GM23338 (cell line): ENCODE measurements at regions not wholly inside any gene's neighbourhood (a gene's known extent, or its start where the extent isn't known, plus 50 kb on each side); places are given as distances from the start of the nearest gene placed in this dataset.

Experiments
- CREB1 ChIP-seq: fragments of 250-450 bp; sonication (Bioruptor Pico); IDR thresholded peaks from 2 replicates; pipeline ENCODE4 v1.5.0; 2020; ENCODE audit warnings: low read depth, mild to moderate bottlenecking, moderate library complexity
- CTCF ChIP-seq, 2 experiments: fragments of 200-600 bp in 1 of 2; sonication (generic) in 1 of 2; conservative IDR thresholded peaks; 2 replicates each; pipeline versions ENCODE4 v1.5.1 to v1.6.1; 2016 to 2017; ENCODE audit warnings: antibody characterized with exemption in 2 of 2, low read depth in 2 of 2, mild to moderate bottlenecking in 2 of 2, moderate library complexity in 1 of 2
- EZH2 ChIP-seq: fragments of 200-600 bp; sonication (generic); IDR thresholded peaks from one replicate; pipeline ENCODE4 v1.8.0; 2017; ENCODE audit warnings: antibody characterized with exemption, mild to moderate bottlenecking, low read depth; ENCODE audit not compliant: unreplicated experiment

- TF ChIP-seq EZH2 (no peak), CTCF (conservative IDR thresholded peaks at IDR 0.05; ENCODE audit: low read depth in 2 of 2) (no peak), CREB1 (CRISPR knock-in tag) (no peak)
Measured at GRCh38 chr2:228762565-228762964, 508.5 kb downstream of the PID1 start.
